ENCODE measurements at regions not wholly inside any gene's neighbourhood (a gene's known extent, or its start where the extent isn't known, plus 50 kb on each side); places are given as distances from the start of the nearest gene placed in this dataset.

- H3K36me3 ChIP-seq (ENCODE audit: control insufficient read depth in 2 of 2, insufficient read depth in 2 of 2, low read length in 1 of 2): no peaks in the 10 kb centered on the region
- no peak overlapping the region for H2AFZ ChIP-seq (ENCODE audit: control insufficient read depth, low read depth, low read length)
- FAIRE-seq (no peak), DNase-seq (ENCODE audit: low read depth, low spot score) (no peak), ATAC-seq (no peak)
- H3K27me3 ChIP-seq (replicated peaks in 1 of 2; ENCODE audit: control insufficient read depth in 2 of 2, insufficient read depth in 2 of 2, low read length in 1 of 2): no peaks in the 10 kb centered on the region
- in situ Hi-C loops (cut with MboI): no loop called here
- 37% methylated on average over 9 of the region's 9 CpGs for WGBS (ENCODE audit: insufficient coverage, insufficient replicate concordance, low lambda C conversion rate, missing lambda C conversion rate)
- H4K20me1 ChIP-seq (ENCODE audit: control insufficient read depth, insufficient read depth): no peaks in the 10 kb centered on the region
- H3K9me3 ChIP-seq (replicated peaks; ENCODE audit: control insufficient read depth, insufficient read depth, low read length): no peaks in the 10 kb centered on the region
- RAD21 ChIA-PET (ENCODE audit: unreplicated experiment): no interaction called here
- intact Hi-C loops (cut with micrococcal nuclease; ENCODE audit: unreplicated experiment): no loop called here
- H3K9ac ChIP-seq (ENCODE audit: control insufficient read depth, insufficient read depth, low read length): no peak overlapping the region
- POLR2A ChIA-PET: no interaction called here
- SMC1A ChIA-PET (ENCODE audit: uncharacterized antibody, unreplicated experiment): interaction anchor here (0.6 to 0.9 kb wide), 2 partner anchors 40 to 468 kb away, joined by 3 read pairs; no protein-coding TSS in a partner anchor
- CTCF ChIA-PET: no interaction called here
- H3K4me3 ChIP-seq: no peak overlapping the region
- no peak overlapping the region for H3K4me2 ChIP-seq (ENCODE audit: control insufficient read depth, insufficient read depth)
- no peaks in the 10 kb centered on the region for H3K4me1 ChIP-seq (ENCODE audit: control insufficient read depth, insufficient read depth, low read length)
- no peak overlapping the region for H3K27ac ChIP-seq (ENCODE audit: control insufficient read depth, insufficient read depth)
- no peaks in the 10 kb centered on the region for H3K79me2 ChIP-seq (ENCODE audit: control insufficient read depth, insufficient read depth, low read length)
- no TSS peak for BruUV-seq (replicated peaks)
- TF ChIP-seq ZBTB33 (IDR thresholded peaks at IDR 0.05) (no peak), EP300 (IDR thresholded peaks at IDR 0.05; ENCODE audit: borderline replicate concordance in 1 of 2, control insufficient read depth in 1 of 2, low read depth in 2 of 2, low read length in 2 of 2) (no peak), RUNX3 (IDR thresholded peaks at IDR 0.05; ENCODE audit: low read length) (no peak), HDAC2 (IDR thresholded peaks at IDR 0.05) (no peak), SREBF1 (IDR thresholded peaks at IDR 0.05; ENCODE audit: low read length) (no peak), CTCF (IDR thresholded peaks at IDR 0.05 in 2 of 3, conservative IDR thresholded peaks at IDR 0.05 in 1 of 3; ENCODE audit: control insufficient read depth in 2 of 3, extremely low read depth in 1 of 3, insufficient read depth in 1 of 3, low read depth in 3 of 3, low read length in 3 of 3) (no peak), CREM (IDR thresholded peaks at IDR 0.05; ENCODE audit: low read depth) (no peak), PAX5 (IDR thresholded peaks at IDR 0.05; ENCODE audit: borderline replicate concordance, low read depth, low read length) (no peak), IRF4 (IDR thresholded peaks at IDR 0.05; ENCODE audit: low read depth, low read length) (no peak), POLR2AphosphoS5 (IDR thresholded peaks at IDR 0.05; ENCODE audit: low read length) (no peak), POLR2AphosphoS2 (IDR thresholded peaks at IDR 0.05; ENCODE audit: low read depth, low read length) (no peak), BRCA1 (IDR thresholded peaks at IDR 0.05; ENCODE audit: low read depth, low read length) (no peak), NKRF (conservative IDR thresholded peaks at IDR 0.05) (no peak), MTA2 (IDR thresholded peaks at IDR 0.05; ENCODE audit: low read depth) (no peak), BCL3 (IDR thresholded peaks at IDR 0.05; ENCODE audit: borderline replicate concordance, insufficient read depth, low read depth, low read length, poor library complexity, severe bottlenecking) (no peak), STAT1 (conservative IDR thresholded peaks at IDR 0.05) (no peak)
Observed at GRCh38 chr2:42880738-42881690, 88.6 kb upstream of the HAAO start.
